CD8-positive, alpha-beta memory T cell (primary cell): ENCODE measurements at regions not wholly inside any gene's neighbourhood (a gene's known extent, or its start where the extent isn't known, plus 50 kb on each side); places are given as distances from the start of the nearest gene placed in this dataset.
"Not testable (repeated sequence)": the region's sequence is repeated elsewhere in the genome, so short reads cannot be mapped to it uniquely, and the experiment has no call there.

Source experiments
- CTCF ChIA-PET: fragments of 350-600 bp; sonication (Branson Sonifier 250); formaldehyde crosslinking; loops from one replicate; lab custom pipeline; 2021; ENCODE audit warnings: antibody characterized with exemption; lab: Charles Lee
- POLR2A ChIA-PET: fragments of 350-600 bp; sonication (Branson Sonifier 250); formaldehyde crosslinking; loops from one replicate; lab custom pipeline; 2021; ENCODE audit warnings: antibody characterized with exemption; lab: Charles Lee
- DNase-seq, 5 donors: peaks; one replicate each; pipeline versions ENCODE4 v3.0.0 to v3.0.0-alpha.2; 2020 to 2022; ENCODE audit warnings: mixed read lengths in 1 of 5
- H3K27ac ChIP-seq: one replicate; pipeline ENCODE4 v1.7.0; 2013; ENCODE audit warnings: low read depth, mild to moderate bottlenecking, low read length, moderate library complexity
- H3K27me3 ChIP-seq: 2 replicates; pipeline ENCODE4 v1.7.0; 2013; ENCODE audit warnings: low read length, mild to moderate bottlenecking; ENCODE audit not compliant: insufficient read depth, poor library complexity, severe bottlenecking
- H3K36me3 ChIP-seq: 2 replicates; pipeline ENCODE4 v1.7.0; 2013; ENCODE audit warnings: mild to moderate bottlenecking, low read length, moderate library complexity; ENCODE audit not compliant: insufficient read depth
- H3K4me1 ChIP-seq: 2 replicates; pipeline ENCODE4 v1.7.0; 2013; ENCODE audit warnings: mild to moderate bottlenecking, low read length, moderate library complexity; ENCODE audit not compliant: insufficient read depth
- H3K4me3 ChIP-seq: 2 replicates; pipeline ENCODE4 v1.7.0; 2013; ENCODE audit warnings: mild to moderate bottlenecking, low read length
- H3K9me3 ChIP-seq: 2 replicates; pipeline ENCODE4 v1.7.0; 2013; ENCODE audit warnings: mild to moderate bottlenecking, low read length
- H3K27ac Mint-ChIP-seq, 8 donors: one replicate each; pipeline ENCODE4 v1.8.0; 2020 to 2021; ENCODE audit warnings: mixed read lengths in 8 of 8, mild to moderate bottlenecking in 6 of 8, inconsistent platforms in 3 of 8, moderate library complexity in 3 of 8
- H3K27me3 Mint-ChIP-seq, 2 donors: one replicate each; pipeline ENCODE4 v1.8.0; 2020 to 2021; ENCODE audit warnings: mixed read lengths in 2 of 2, mild to moderate bottlenecking in 1 of 2, moderate library complexity in 1 of 2
- H3K36me3 Mint-ChIP-seq, 3 donors: one replicate each; pipeline ENCODE4 v1.8.0; 2020 to 2021; ENCODE audit warnings: mixed read lengths in 3 of 3, inconsistent platforms in 1 of 3, mild to moderate bottlenecking in 1 of 3
- H3K4me1 Mint-ChIP-seq, 3 donors: one replicate each; pipeline ENCODE4 v1.8.0; 2020 to 2021; ENCODE audit warnings: mixed read lengths in 3 of 3, inconsistent platforms in 1 of 3, mild to moderate bottlenecking in 1 of 3
- H3K4me3 Mint-ChIP-seq, 7 donors: one replicate each; pipeline ENCODE4 v1.8.0; 2020 to 2021; ENCODE audit warnings: mixed read lengths in 7 of 7, mild to moderate bottlenecking in 6 of 7, moderate library complexity in 4 of 7, inconsistent platforms in 2 of 7
- H3K9me3 Mint-ChIP-seq, 5 donors: one replicate each; pipeline ENCODE4 v1.8.0; 2020 to 2022; ENCODE audit warnings: mixed read lengths in 5 of 5, mild to moderate bottlenecking in 3 of 5, moderate library complexity in 2 of 5, inconsistent platforms in 1 of 5

DNA sequence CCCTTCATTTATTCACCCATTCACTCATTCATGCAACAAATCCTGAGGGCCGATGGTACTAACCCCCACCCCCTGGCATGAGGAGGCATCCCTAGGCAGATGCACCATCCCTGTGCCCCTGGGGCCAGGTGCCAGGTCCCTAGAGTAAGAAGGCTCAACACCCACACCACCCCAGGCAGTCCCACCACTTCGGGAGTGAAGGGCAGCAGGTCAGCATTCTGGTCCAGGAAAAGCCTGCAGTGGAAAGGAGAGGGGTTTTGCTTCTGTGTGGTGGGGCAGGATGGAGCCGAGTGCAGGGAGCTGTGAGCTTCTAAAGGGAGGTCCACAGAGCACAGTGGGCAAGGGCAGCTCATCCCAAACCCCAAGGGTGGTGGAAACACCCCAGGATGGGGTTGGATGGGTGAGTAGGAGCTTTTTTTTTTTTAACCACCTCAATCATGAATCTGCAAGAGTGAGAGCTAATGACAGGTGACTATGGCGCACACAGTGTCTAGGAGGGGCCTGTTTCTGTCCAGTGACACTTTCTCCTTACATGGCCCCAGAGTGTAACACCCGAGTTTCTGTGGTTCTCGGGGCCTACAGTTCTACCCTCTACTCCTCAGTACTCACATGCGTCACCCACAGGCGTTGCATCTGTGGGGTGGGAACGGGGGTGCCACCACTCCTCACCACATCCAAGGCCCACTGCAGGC is 414.3 kb downstream of the TMEM121 start:
- H3K4me3 ChIP-seq = no peak overlapping the region
- CTCF ChIA-PET = no interaction called here

DNA sequence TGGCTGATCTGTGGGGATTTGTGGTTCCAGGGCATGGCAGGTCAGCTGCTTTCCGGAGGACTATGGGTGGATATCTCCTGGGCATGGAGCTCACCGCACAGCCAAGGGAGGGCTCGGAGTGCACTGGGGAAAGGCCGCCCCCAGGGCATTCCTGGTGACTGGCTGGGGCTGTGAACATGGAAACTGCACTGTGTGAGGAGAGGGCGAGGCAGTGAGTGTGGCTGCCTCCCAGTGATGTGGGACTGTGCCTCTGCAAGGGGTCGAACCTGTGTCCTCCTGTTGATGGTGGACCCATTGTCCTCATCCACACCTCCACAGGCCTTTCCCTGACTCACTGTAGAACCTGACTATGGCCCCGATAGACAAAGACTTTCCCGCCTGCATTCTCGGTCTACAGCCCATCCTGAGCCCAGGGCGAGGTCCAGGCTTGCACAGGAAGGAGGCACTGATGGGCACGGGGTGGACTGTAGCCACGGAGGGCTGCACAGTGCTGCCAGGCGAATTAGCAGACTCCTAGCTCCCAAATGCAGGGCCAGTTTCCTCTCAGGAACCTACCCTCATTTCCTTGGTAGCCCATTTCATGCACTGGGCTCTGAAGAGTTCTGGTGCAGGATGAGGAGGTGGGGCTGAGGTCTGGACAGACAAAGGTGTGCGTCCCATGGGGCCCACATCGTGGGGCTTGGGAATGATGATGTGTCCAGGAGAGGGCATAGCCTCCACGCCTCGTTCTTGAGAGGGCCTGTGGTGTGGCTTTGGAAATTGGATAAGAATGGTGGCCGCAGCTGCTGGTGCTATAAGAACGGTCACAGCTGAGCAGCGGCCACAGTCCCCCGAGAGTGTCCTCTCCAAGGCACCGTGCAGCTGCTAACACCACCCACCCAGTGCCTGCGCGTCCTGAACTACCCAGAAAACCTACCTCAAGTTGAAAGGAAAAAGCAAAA is 415.1 kb downstream of the TMEM121 start:
- DNase-seq = no peak
- Mint-ChIP-seq H3K36me3 (peaks cover 1 to 9% (median 5%) of the 10 kb centered on the region in 3 donors), H3K27ac (no peak overlapping the region), H3K4me1 (peaks cover 10 to 25% (median 18%) of the 10 kb centered on the region in 3 donors), H3K4me3 (no peak overlapping the region), H3K9me3 (peaks cover 12 to 23% (median 19%) of the 10 kb centered on the region in 5 donors), H3K27me3 (peaks cover 9 to 28% of the 10 kb centered on the region in 2 donors)
- Histone ChIP-seq H3K4me1 (no peaks in the 10 kb centered on the region), H3K36me3 (no peaks in the 10 kb centered on the region), H3K4me3 (no peak overlapping the region), H3K27me3 (no peaks in the 10 kb centered on the region), H3K27ac (no peak overlapping the region), H3K9me3 (peaks cover 7% of the 10 kb centered on the region)
- ChIA-PET POLR2A (no interaction called here), CTCF (no interaction called here)

More for the DNA sequence above, 414.3 kb downstream of the TMEM121 start:
- peak in 1 of 5 donors; percentile 10 for DNase-seq
- H3K36me3 ChIP-seq = no peaks in the 10 kb centered on the region
- no peaks in the 10 kb centered on the region for H3K27me3 ChIP-seq
- Mint-ChIP-seq H3K27ac (peak overlapping the region in 1 of 8 donors; percentile 85), H3K9me3 (peaks cover 12 to 23% (median 19%) of the 10 kb centered on the region in 5 donors), H3K4me3 (no peak overlapping the region), H3K36me3 (peaks cover 1 to 9% (median 5%) of the 10 kb centered on the region in 3 donors), H3K27me3 (peaks cover 9 to 23% of the 10 kb centered on the region in 2 donors), H3K4me1 (peaks cover 10 to 25% (median 18%) of the 10 kb centered on the region in 3 donors)
- H3K27ac ChIP-seq = no peak overlapping the region
- POLR2A ChIA-PET = no interaction called here
- no peaks in the 10 kb centered on the region for H3K4me1 ChIP-seq
- H3K9me3 ChIP-seq = peaks cover 7% of the 10 kb centered on the region

DNA sequence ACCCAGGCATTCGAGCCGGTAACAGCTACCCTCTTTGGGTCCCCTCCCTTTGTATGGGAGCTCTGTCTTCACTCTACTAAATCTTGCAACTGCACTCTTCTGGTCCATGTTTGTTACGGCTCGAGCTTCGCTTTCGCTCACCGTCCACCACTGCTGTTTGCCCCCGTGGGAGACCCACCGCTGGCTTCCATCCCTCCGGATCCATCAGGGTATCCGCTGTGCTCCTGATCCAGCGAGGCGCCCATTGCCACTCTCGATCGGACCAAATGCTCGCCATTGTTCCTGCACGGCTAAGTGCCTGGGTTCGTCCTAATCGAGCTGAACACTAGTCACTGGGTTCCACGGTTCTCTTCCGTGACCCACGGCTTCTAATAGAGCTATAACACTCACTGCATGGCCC is 416.3 kb downstream of the TMEM121 start:
- Mint-ChIP-seq H3K4me3 (peak overlapping the region in 1 of 7 donors; percentile 21), H3K4me1 (peaks cover 10 to 25% (median 18%) of the 10 kb centered on the region in 3 donors), H3K27me3 (peaks cover 8 to 32% of the 10 kb centered on the region in 2 donors), H3K9me3 (peaks cover 12 to 20% (median 18%) of the 10 kb centered on the region in 5 donors)
- H3K36me3 Mint-ChIP-seq, DNase-seq, H3K27me3 ChIP-seq, POLR2A ChIA-PET, H3K27ac Mint-ChIP-seq, H3K27ac ChIP-seq, H3K36me3 ChIP-seq, H3K4me3 ChIP-seq, H3K9me3 ChIP-seq, H3K4me1 ChIP-seq: not testable (repeated sequence)
- CTCF ChIA-PET = interaction anchor here (0.9 to 2.8 kb wide), 2 partner anchors 10 to 266 kb away, joined by 3 to 11 read pairs; no protein-coding TSS in a partner anchor

DNA sequence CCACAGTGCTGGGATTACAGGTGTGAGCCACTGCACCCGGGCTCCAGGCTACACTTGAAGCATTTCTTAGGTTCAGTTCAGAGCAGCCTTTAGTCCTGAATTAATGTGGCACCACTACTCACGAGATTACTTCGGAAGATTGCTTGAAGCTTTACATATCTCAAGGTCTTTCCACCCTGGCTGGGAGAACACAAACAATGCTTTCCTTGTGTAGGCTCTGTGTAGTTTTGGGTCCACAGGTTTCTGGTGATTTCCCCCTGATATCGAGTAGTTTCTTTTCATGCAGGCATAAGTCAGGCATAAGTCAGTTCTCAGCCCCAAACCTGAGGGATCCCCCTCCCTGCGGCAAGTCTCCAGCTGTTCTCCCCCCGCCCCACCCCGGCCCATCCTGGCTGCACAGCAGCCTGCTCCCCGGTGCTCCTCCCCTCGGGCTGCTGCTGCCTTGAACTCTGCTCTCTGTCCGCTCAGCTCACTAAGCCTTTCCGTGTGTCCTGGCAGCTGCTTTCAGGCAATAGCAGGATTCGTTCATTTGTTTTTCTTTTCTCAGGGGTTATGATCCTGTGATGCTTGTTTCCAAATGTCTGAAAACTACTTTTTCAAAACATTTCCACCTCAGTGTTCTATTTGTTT is 417.7 kb downstream of the TMEM121 start:
- no peaks in the 10 kb centered on the region for H3K27me3 ChIP-seq
- no peak for DNase-seq
- no peak overlapping the region for H3K4me3 ChIP-seq
- no peak overlapping the region for H3K4me3 Mint-ChIP-seq
- peaks cover 10 to 22% (median 18%) of the 10 kb centered on the region in 3 donors for H3K4me1 Mint-ChIP-seq
- H3K9me3 ChIP-seq = no peaks in the 10 kb centered on the region
- no peak overlapping the region for H3K27ac Mint-ChIP-seq
- POLR2A ChIA-PET = no interaction called here
- H3K36me3 Mint-ChIP-seq = peaks cover 0 to 2% (median 1%) of the 10 kb centered on the region in 3 donors
- H3K27me3 Mint-ChIP-seq = peaks cover 10 to 42% of the 10 kb centered on the region in 2 donors
- CTCF ChIA-PET = interaction anchor here (0.6 to 2.8 kb wide), 9 partner anchors 9 to 268 kb away, joined by 3 to 11 read pairs (median 4); no protein-coding TSS in a partner anchor
- no peak overlapping the region for H3K27ac ChIP-seq
- H3K36me3 ChIP-seq = no peaks in the 10 kb centered on the region
- H3K4me1 ChIP-seq = no peaks in the 10 kb centered on the region
- H3K9me3 Mint-ChIP-seq = peaks cover 7 to 12% (median 9%) of the 10 kb centered on the region in 5 donors

DNA sequence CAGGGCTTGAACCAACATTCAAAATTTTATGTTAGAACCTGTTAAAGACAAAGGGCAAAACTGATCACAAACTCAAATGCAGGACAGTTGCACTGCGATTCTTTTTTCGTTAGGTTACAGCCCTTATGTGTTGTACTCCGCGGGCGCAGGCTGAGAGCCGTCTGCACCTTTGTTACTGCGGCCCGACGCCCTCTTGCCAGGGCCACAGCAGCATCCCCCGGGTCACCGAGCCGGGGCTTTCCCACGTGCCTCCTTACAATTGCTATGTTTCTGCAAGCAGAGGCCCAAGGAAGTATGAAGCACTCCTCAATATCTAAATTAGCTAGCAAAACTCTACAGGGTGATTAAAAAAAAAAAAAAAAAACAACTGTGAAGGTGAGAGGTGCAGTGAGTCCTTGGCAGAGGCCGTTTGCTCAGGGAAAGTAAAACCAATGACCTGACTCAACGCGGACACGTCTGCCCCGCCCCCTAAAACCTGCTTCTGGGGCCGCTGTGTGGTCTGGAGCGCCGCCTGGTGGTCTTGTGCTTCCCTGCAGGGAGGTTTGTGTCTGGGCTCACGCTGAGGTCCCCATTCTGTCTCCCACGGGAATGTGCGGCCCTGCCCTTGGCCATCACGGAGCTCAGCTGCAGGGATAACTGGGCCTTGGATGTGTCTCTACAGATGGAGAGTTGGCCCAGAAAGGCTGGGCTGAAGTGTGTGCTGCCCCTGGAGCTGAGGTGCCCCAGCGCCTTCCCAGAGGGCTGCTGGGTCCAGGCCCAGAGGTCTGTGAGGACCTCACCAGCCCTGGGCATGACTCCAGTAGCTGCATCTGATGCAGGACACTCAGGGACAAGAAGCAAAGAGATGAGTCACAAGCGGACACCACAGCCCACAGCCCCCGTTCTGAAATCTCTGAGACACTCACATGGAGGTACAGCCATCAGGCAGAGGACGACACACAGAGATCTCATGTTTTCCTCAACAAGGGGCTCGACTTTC is 418.5 kb downstream of the TMEM121 start:
- H3K27me3 Mint-ChIP-seq = peaks cover 13 to 47% of the 10 kb centered on the region in 2 donors
- H3K9me3 Mint-ChIP-seq = peaks cover 0 to 4% (median 2%) of the 10 kb centered on the region in 5 donors
- no peaks in the 10 kb centered on the region for H3K36me3 Mint-ChIP-seq
- Histone ChIP-seq H3K4me3 (no peak overlapping the region), H3K4me1 (no peaks in the 10 kb centered on the region), H3K27ac (no peak overlapping the region), H3K27me3 (no peaks in the 10 kb centered on the region), H3K9me3 (no peaks in the 10 kb centered on the region), H3K36me3 (no peaks in the 10 kb centered on the region)
- H3K27ac Mint-ChIP-seq = no peak overlapping the region
- ChIA-PET POLR2A (no interaction called here), CTCF (interaction anchor here (0.6 to 2.8 kb wide), 10 partner anchors 9 to 268 kb away, joined by 3 to 11 read pairs (median 4); no protein-coding TSS in a partner anchor)
- DNase-seq = peak; percentile 55 to 77 (median 62)
- peaks cover 10 to 17% (median 16%) of the 10 kb centered on the region in 3 donors for H3K4me1 Mint-ChIP-seq
- H3K4me3 Mint-ChIP-seq = peak overlapping the region in 2 of 7 donors; percentile 20 to 82

DNA sequence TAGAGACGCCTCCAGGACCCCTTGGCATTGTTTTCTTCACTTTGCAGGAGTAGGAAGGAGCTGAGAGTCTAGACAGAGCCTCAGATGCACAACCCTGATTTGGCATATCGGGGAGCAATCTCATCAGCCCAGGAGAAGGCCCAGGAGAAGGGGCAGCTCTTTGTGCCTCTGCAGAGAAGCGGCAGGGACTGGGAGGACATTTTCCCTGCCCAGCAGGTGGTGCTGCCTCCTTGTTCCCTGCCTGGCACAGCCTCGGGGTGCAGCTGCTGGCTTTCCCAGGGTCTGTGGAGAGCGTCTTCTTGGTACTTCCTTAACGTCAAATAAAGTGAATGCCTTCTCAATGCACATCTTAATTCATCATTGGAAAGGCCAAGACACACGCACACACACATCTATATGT is 419.5 kb downstream of the TMEM121 start:
- Histone ChIP-seq H3K36me3 (no peaks in the 10 kb centered on the region), H3K9me3 (no peaks in the 10 kb centered on the region), H3K27me3 (no peaks in the 10 kb centered on the region), H3K4me1 (no peaks in the 10 kb centered on the region), H3K27ac (no peak overlapping the region), H3K4me3 (no peak overlapping the region)
- Mint-ChIP-seq H3K9me3 (no peaks in the 10 kb centered on the region), H3K36me3 (no peaks in the 10 kb centered on the region), H3K4me1 (peaks cover 7 to 8% (median 7%) of the 10 kb centered on the region in 3 donors), H3K27me3 (peaks cover 13 to 49% of the 10 kb centered on the region in 2 donors), H3K27ac (no peak overlapping the region), H3K4me3 (no peak overlapping the region)
- ChIA-PET CTCF (interaction anchor here (0.9 kb wide), 1 partner anchor 63 kb away, joined by 3 read pairs; no protein-coding TSS in a partner anchor), POLR2A (no interaction called here)
- no peak for DNase-seq

DNA sequence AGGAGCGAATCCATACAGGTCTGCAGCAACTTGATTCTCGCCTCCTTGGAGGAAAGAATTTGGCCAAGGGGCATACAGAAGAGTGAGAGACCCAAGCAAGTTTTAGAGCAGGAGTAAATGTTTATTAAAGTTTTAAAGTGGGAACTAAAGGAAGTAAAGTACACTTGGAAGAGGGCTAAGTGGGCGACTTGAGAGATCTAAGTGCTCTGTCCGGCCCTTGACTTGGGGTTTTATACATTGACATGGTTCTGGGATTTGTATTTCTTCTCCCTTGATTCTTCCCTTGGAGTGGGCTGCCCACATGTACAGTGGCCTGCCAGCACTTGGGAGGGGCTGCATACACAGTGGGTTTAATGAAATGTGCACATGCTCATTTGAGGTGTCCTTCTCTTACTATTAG is 421.2 kb downstream of the TMEM121 start:
- H3K4me1 Mint-ChIP-seq = peaks cover 7 to 8% (median 7%) of the 10 kb centered on the region in 3 donors
- H3K4me3 Mint-ChIP-seq = no peak overlapping the region
- DNase-seq = no peak
- Histone ChIP-seq H3K36me3 (no peaks in the 10 kb centered on the region), H3K4me1 (no peaks in the 10 kb centered on the region), H3K27me3 (no peaks in the 10 kb centered on the region), H3K4me3 (no peak overlapping the region), H3K27ac (no peak overlapping the region), H3K9me3 (no peaks in the 10 kb centered on the region)
- no peaks in the 10 kb centered on the region for H3K9me3 Mint-ChIP-seq
- no peak overlapping the region for H3K27ac Mint-ChIP-seq
- no peaks in the 10 kb centered on the region for H3K36me3 Mint-ChIP-seq
- H3K27me3 Mint-ChIP-seq = peaks cover 14 to 57% of the 10 kb centered on the region in 2 donors
- ChIA-PET POLR2A (no interaction called here), CTCF (no interaction called here)
